ENCODE measurements at regions not wholly inside any gene's neighbourhood (a gene's known extent, or its start where the extent isn't known, plus 50 kb on each side); places are given as distances from the start of the nearest gene placed in this dataset.

- Histone ChIP-seq H3K36me3 (replicated peaks in 1 of 2; ENCODE audit: control insufficient read depth in 1 of 2, insufficient read depth in 2 of 2, low read length in 1 of 2) (no peaks in the 10 kb centered on the region), H3K4me3 (ENCODE audit: low read depth in 2 of 2, low read length in 1 of 2) (no peak overlapping the region), H3K27ac (ENCODE audit: low read depth in 2 of 2, low read length in 1 of 2) (no peak overlapping the region), H3K79me2 (ENCODE audit: insufficient read depth) (no peaks in the 10 kb centered on the region), H3K9me2 (no peaks in the 10 kb centered on the region), H3K4me2 (no peak overlapping the region), H3F3A (replicated peaks; ENCODE audit: insufficient read depth) (no peaks in the 10 kb centered on the region), H3K4me1 (ENCODE audit: control insufficient read depth in 1 of 2, insufficient read depth in 2 of 2, low read depth in 1 of 2, low read length in 1 of 2) (no peaks in the 10 kb centered on the region), H3K9me3 (no peaks in the 10 kb centered on the region), H3K9ac (no peak overlapping the region), H3K27me3 (ENCODE audit: insufficient read depth) (peaks cover 12% of the 10 kb centered on the region), H2AFZ (ENCODE audit: low read depth) (no peak overlapping the region), H4K20me1 (ENCODE audit: insufficient read depth) (no peaks in the 10 kb centered on the region)
- 0% methylated on average over 1 of the region's 1 CpG for WGBS (ENCODE audit: low lambda C conversion rate)
- POLR2A ChIA-PET = no interaction called here
- TF ChIP-seq MXI1 (IDR thresholded peaks at IDR 0.05; ENCODE audit: low read depth, low read length) = no peak
- TF ChIP-seq ELF1 (IDR thresholded peaks at IDR 0.05) = no peak
- no peak for TF ChIP-seq RCOR1 (IDR thresholded peaks at IDR 0.05; ENCODE audit: low read length)
- no peak for TF ChIP-seq FOXM1 (IDR thresholded peaks at IDR 0.05; ENCODE audit: low read depth)
- TF ChIP-seq CTCF (IDR thresholded peaks at IDR 0.05) = no peak
- TF ChIP-seq POLR2AphosphoS5 (IDR thresholded peaks at IDR 0.05; ENCODE audit: low read depth, low read length) = no peak
- no peak for TF ChIP-seq ZBTB33 (IDR thresholded peaks at IDR 0.05; ENCODE audit: borderline replicate concordance, low read depth)
- TF ChIP-seq GABPA (IDR thresholded peaks at IDR 0.05; ENCODE audit: low read depth) = no peak
- TF ChIP-seq PBX3 (IDR thresholded peaks at IDR 0.05) = no peak
- TF ChIP-seq RAD21 (IDR thresholded peaks at IDR 0.05; ENCODE audit: low read length) = no peak
- TF ChIP-seq EZH2phosphoT487 (IDR thresholded peaks at IDR 0.05; ENCODE audit: borderline replicate concordance, low read depth) = no peak
- TF ChIP-seq CHD2 (IDR thresholded peaks at IDR 0.05; ENCODE audit: low read length, partially characterized antibody) = no peak
- TF ChIP-seq MAX (IDR thresholded peaks at IDR 0.05; ENCODE audit: low read depth) = no peak
- TF ChIP-seq GATA2 (CRISPR knock-in tag; IDR thresholded peaks at IDR 0.05) = no peak
- CTCF ChIA-PET = no interaction called here
- no peak for DNase-seq
Measured at GRCh38 chr7:32326078-32326477, 164.1 kb downstream of the LSM5 start.

- Histone ChIP-seq H2AFZ (ENCODE audit: low read depth) (no peak overlapping the region), H3K27ac (ENCODE audit: low read depth in 2 of 2, low read length in 1 of 2) (no peak overlapping the region), H4K20me1 (ENCODE audit: insufficient read depth) (no peaks in the 10 kb centered on the region), H3K36me3 (replicated peaks in 1 of 2; ENCODE audit: control insufficient read depth in 1 of 2, insufficient read depth in 2 of 2, low read length in 1 of 2) (no peaks in the 10 kb centered on the region), H3F3A (replicated peaks; ENCODE audit: insufficient read depth) (no peaks in the 10 kb centered on the region), H3K4me3 (ENCODE audit: low read depth in 2 of 2, low read length in 1 of 2) (no peak overlapping the region), H3K9me3 (no peaks in the 10 kb centered on the region), H3K4me2 (no peak overlapping the region), H3K9me2 (no peaks in the 10 kb centered on the region), H3K4me1 (ENCODE audit: control insufficient read depth in 1 of 2, insufficient read depth in 2 of 2, low read depth in 1 of 2, low read length in 1 of 2) (no peaks in the 10 kb centered on the region), H3K9ac (no peak overlapping the region), H3K79me2 (ENCODE audit: insufficient read depth) (no peaks in the 10 kb centered on the region), H3K27me3 (ENCODE audit: insufficient read depth) (peaks cover 27% of the 10 kb centered on the region)
- DNase-seq = no peak
- CTCF ChIA-PET = interaction anchor here (1.7 kb wide), 1 partner anchor 24 kb away, joined by 4 read pairs; no protein-coding TSS in a partner anchor
- 0% methylated on average over 3 of the region's 3 CpGs for WGBS (ENCODE audit: low lambda C conversion rate)
- POLR2A ChIA-PET = no interaction called here
- TF ChIP-seq TCF12 (IDR thresholded peaks at IDR 0.05) = no peak
- no peak for TF ChIP-seq IRF3 (IDR thresholded peaks at IDR 0.05; ENCODE audit: low read depth, low read length)
- no peak for TF ChIP-seq MEF2A (IDR thresholded peaks at IDR 0.05; ENCODE audit: borderline replicate concordance, low read depth)
- TF ChIP-seq GATA2 (CRISPR knock-in tag; IDR thresholded peaks at IDR 0.05) = no peak
- no peak for TF ChIP-seq SIN3A (IDR thresholded peaks at IDR 0.05; ENCODE audit: borderline replicate concordance, low read depth, low read length)
- no peak for TF ChIP-seq JUND (IDR thresholded peaks at IDR 0.05)
- no peak for TF ChIP-seq POLR2AphosphoS5 (IDR thresholded peaks at IDR 0.05; ENCODE audit: low read depth, low read length)
- no peak for TF ChIP-seq EP300 (IDR thresholded peaks at IDR 0.05; ENCODE audit: borderline replicate concordance in 1 of 2, low read depth in 1 of 2, low read length in 1 of 2)
Measured at GRCh38 chr7:32323712-32324111, 166.5 kb downstream of the LSM5 start.

Data from SK-N-SH (cell line).